OCI-LY1 (cell line): ENCODE measurements at regions not wholly inside any gene's neighbourhood (a gene's known extent, or its start where the extent isn't known, plus 50 kb on each side); places are given as distances from the start of the nearest gene placed in this dataset.

Experiments
- CTCF ChIP-seq: fragments of 200-600 bp; sonication (generic), shearing (Covaris generic); IDR thresholded peaks from 2 replicates; pipeline ENCODE4 v1.5.1; 2017; ENCODE audit warnings: mild to moderate bottlenecking, antibody characterized with exemption, low read length, moderate library complexity, mixed read lengths
- EZH2 ChIP-seq: fragments of 200-600 bp; sonication (generic), shearing (Covaris generic); IDR thresholded peaks from 2 replicates; pipeline ENCODE4 v1.8.0; 2017; ENCODE audit warnings: borderline replicate concordance, mixed run types, mild to moderate bottlenecking, antibody characterized with exemption, low read length, moderate library complexity, mixed read lengths

- TF ChIP-seq CTCF (no peak), EZH2 (no peak)
Measured at GRCh38 chr1:191546803-191547202, 611.5 kb upstream of the RGS18 start.
